NCI-H2171 (cell line): ENCODE measurements at regions not wholly inside any gene's neighbourhood (a gene's known extent, or its start where the extent isn't known, plus 50 kb on each side); places are given as distances from the start of the nearest gene placed in this dataset.

Experiments used
- DNase-seq: peaks from one replicate; lab custom pipeline; 2025; lab: John Stamatoyannopoulos, UW

- no peak for DNase-seq
These were observed 218.6 kb downstream of the KIF26A start for GRCh38 chr14:104356738-104357688.

- no peak for DNase-seq
These were observed 219.5 kb downstream of the KIF26A start for GRCh38 chr14:104357689-104358527.

GRCh38 chr14:104358528-104359300, 220.3 kb downstream of the KIF26A start:
- DNase-seq = no peak

GRCh38 chr14:104359301-104359968, 220.1 kb upstream of the C14orf180 start:
- no peak for DNase-seq

- no peak for DNase-seq
These were observed 219.6 kb upstream of the C14orf180 start for GRCh38 chr14:104359969-104360442.

- no peak for DNase-seq
These were observed 219.1 kb upstream of the C14orf180 start for GRCh38 chr14:104360501-104360900.

GRCh38 chr14:104361101-104361591, 218.4 kb upstream of the C14orf180 start:
- DNase-seq = no peak

GRCh38 chr14:104361921-104362681, 217.5 kb upstream of the C14orf180 start:
- no peak for DNase-seq

GRCh38 chr14:104362761-104363605, 216.6 kb upstream of the C14orf180 start:
- DNase-seq = no peak

GRCh38 chr14:104363891-104364760, 215.4 kb upstream of the C14orf180 start:
- no peak for DNase-seq

GRCh38 chr14:104364830-104365229, 214.7 kb upstream of the C14orf180 start:
- DNase-seq = no peak

GRCh38 chr14:104366931-104367865, 212.4 kb upstream of the C14orf180 start:
- no peak for DNase-seq

GRCh38 chr14:104367866-104368750, 211.5 kb upstream of the C14orf180 start:
- no peak for DNase-seq

- DNase-seq = no peak
These were observed 210.8 kb upstream of the C14orf180 start for GRCh38 chr14:104368751-104369100.

- no peak for DNase-seq
These were observed 210.4 kb upstream of the C14orf180 start for GRCh38 chr14:104369208-104369607.

GRCh38 chr14:104370256-104370870, 209.2 kb upstream of the C14orf180 start:
- peak; percentile 6 for DNase-seq
